Uterus (tissue), 2 donors: ENCODE measurements at regions not wholly inside any gene's neighbourhood (a gene's known extent, or its start where the extent isn't known, plus 50 kb on each side); places are given as distances from the start of the nearest gene placed in this dataset.

Experiments used
- POLR2A ChIP-seq, 2 donors: fragments of 450-650 bp; IDR thresholded peaks; one replicate each; pipeline ENCODE4 v1.6.1; 2016; ENCODE audit warnings: antibody characterized with exemption in 2 of 2, mild to moderate bottlenecking in 1 of 2, moderate library complexity in 1 of 2
- TF ChIP-seq, protein P1 (sequence below), 4 experiments: fragments of 200-600 bp in 2 of 4; fragments of 450-650 bp in 2 of 4; sonication (generic) in 2 of 4; IDR thresholded peaks; one replicate each; pipeline ENCODE4 v1.5.1; 2016 to 2019; ENCODE audit warnings: antibody characterized with exemption in 4 of 4, mild to moderate bottlenecking in 2 of 4, moderate library complexity in 1 of 4

DNA sequence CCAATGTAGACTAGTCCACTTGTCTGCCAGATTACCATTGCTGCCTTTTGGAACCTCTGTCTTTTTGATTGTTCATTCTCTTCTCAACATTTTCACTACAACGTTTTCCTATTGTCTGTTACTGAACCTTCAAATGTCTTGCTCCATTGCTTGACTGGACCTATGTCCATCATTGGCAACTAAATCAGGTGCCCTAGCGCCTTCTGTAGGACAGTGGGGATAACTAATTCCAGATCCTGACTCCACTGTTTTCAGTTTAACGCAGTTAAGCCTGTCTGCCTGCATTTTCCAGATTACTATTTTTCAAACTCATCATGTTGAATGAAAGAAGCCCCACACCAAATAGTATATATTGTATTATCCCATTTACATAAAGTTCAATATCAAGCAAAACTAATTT lies 433.6 kb downstream of the RNF144B start:
- TF ChIP-seq, protein P1, sequence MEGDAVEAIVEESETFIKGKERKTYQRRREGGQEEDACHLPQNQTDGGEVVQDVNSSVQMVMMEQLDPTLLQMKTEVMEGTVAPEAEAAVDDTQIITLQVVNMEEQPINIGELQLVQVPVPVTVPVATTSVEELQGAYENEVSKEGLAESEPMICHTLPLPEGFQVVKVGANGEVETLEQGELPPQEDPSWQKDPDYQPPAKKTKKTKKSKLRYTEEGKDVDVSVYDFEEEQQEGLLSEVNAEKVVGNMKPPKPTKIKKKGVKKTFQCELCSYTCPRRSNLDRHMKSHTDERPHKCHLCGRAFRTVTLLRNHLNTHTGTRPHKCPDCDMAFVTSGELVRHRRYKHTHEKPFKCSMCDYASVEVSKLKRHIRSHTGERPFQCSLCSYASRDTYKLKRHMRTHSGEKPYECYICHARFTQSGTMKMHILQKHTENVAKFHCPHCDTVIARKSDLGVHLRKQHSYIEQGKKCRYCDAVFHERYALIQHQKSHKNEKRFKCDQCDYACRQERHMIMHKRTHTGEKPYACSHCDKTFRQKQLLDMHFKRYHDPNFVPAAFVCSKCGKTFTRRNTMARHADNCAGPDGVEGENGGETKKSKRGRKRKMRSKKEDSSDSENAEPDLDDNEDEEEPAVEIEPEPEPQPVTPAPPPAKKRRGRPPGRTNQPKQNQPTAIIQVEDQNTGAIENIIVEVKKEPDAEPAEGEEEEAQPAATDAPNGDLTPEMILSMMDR (IDR thresholded peaks at IDR 0.05) = no peak
- no peak for TF ChIP-seq POLR2A (IDR thresholded peaks at IDR 0.05)
